GM21825 (cell line): ENCODE measurements at regions not wholly inside any gene's neighbourhood (a gene's known extent, or its start where the extent isn't known, plus 50 kb on each side); places are given as distances from the start of the nearest gene placed in this dataset.
A peak's percentile ranks its signal among the peaks of the same experiment; 100 is the strongest.
"Not testable (repeated sequence)": the region's sequence is repeated elsewhere in the genome, so short reads cannot be mapped to it uniquely, and the experiment has no call there.

Experiments
- ATAC-seq: cut with Tn5 transposase; IDR thresholded peaks from one replicate; pipeline ENCODE4 v1.9.1; 2021; ENCODE audit warnings: mild to moderate bottlenecking, moderate library complexity; ENCODE audit not compliant: unreplicated experiment

GRCh38 chr11:109965445-109965844 lies 127.7 kb upstream of the ZC3H12C start:
- not testable (repeated sequence) for ATAC-seq

DNA sequence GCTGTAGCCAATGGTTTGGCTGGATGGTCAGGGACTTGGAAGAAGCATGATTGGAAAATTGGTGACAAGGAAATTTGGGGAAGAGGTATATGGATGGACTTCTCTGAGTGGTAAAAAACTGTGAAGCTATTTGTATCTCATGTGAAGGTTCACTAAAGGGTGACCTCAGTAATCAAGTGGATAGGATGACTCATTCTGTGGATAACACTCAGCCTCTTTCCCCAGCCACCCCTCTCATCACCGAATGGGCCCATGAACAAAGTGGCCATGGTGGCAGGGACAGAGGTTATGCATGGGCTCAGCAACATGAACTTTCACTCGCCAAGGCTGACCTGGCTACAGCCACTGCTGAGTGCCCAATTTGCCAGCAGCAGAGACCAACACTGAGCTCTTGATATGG lies 127.3 kb upstream of the ZC3H12C start:
- ATAC-seq = not testable (repeated sequence)

- not testable (repeated sequence) for ATAC-seq
Observed at GRCh38 chr11:109967136-109967535, 126.1 kb upstream of the ZC3H12C start.

- no peak for ATAC-seq
Observed at GRCh38 chr11:109968299-109968698, 124.9 kb upstream of the ZC3H12C start.

DNA sequence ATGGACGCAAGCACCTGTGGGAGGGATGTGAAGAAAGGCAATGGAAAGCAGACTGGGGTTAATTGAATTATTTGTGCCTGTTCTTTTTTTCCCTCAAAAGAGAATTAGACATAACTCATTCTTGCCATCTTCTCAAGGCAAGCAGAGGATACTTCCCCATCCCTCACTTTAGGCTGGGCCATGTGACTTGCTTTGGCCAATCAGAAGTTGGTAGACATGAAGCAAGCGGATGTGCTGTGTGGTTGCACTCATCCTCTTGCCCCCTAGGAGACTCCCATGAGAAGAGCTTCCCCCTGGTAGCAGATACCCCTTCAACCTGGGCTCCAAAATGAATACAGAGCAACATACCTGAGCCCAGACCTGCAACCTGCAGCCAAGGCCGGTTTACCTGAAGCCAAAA lies 124.4 kb upstream of the ZC3H12C start:
- ATAC-seq = no peak

- ATAC-seq = peak; percentile 68
Observed at GRCh38 chr11:109970516-109971183, 122.5 kb upstream of the ZC3H12C start.

DNA sequence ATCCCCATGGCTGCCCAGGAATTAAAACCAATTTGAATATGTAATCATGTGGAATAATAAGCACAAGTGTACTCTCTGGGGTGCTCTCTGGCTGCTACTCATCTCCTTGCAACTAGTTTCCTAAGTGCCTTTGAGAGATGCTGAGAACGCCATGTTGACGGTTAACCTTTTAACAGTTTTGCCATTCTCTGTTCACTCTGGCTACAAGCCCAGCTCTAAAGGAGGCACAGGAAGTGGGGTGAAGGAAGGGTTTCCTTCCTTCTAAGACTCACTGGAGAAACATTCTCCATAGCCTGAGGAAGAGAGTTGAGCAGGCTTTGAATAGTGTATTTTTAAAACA lies 122.0 kb upstream of the ZC3H12C start:
- ATAC-seq = no peak

GRCh38 chr11:109972181-109972715 lies 120.9 kb upstream of the ZC3H12C start:
- ATAC-seq = peak; percentile 59

DNA sequence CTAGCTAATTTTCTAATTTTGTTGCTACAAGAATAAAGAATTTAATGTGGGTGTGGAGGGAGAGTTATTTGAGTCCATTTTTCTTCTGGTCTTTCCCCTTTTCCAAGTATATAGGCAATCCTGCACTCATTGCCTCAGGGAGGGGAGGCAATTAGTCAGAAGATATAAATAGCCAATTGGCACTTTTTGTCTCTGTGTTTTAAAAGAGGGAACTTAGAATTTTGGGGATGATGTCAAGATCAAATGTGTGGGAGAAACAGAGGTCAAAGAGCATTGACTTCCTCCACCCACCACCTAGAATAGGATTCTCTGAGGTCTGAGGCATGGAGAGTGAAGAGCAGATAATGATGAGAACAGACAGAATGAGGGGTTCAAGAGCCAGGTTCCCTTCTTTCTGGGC lies 120.3 kb upstream of the ZC3H12C start:
- no peak for ATAC-seq

- ATAC-seq = no peak
Observed at GRCh38 chr11:109973486-109973885, 119.7 kb upstream of the ZC3H12C start.

GRCh38 chr11:109974523-109974922 lies 118.7 kb upstream of the ZC3H12C start:
- ATAC-seq = no peak

DNA sequence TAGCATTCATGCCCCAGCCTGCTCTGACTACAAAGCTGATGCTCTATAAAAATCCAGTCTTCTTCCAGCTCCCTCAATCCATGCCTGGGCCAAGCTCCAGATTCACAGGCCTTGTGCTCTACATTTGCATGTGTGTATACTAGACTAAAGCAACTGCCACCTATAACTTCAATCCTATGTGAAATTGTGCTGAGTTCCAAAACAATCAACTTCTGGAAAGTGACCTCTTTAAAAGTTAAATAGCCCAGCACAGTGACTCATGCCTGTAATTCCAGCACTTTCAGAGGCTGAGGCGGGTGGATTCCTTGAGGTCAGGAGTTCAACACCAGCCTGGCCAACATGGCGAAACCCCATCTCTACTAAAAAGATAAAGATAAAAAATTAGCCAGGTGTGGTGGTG lies 114.3 kb upstream of the ZC3H12C start:
- ATAC-seq = no peak

DNA sequence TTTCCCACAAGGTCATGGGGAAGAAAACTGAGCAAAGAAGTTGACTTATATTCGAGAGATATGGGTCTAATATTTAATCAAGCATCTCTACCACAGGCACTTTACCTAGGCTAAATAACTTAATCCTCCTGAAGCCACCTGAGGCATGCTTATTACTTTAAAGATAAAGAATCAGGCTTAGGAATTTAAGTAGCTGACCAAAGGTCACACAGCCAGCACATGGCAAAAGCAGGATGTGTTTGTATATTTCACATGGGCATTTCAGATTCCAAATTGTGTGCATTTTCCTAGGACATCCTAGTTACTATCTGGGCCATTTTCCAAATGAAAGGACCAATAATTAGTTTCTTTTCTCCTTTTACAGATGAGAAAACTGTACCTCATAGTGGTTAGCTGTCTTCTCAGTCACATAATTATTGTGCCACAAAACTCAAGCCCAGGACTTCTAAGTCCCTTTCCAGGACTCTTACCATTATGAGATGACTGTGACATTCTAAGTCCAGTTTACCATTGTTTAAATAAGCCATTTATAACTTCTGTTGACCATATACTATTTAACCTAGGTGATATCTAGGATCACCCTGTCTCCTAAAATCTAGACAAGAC lies 112.1 kb upstream of the ZC3H12C start:
- no peak for ATAC-seq

GRCh38 chr11:109983358-109983757 lies 109.8 kb upstream of the ZC3H12C start:
- no peak for ATAC-seq

DNA sequence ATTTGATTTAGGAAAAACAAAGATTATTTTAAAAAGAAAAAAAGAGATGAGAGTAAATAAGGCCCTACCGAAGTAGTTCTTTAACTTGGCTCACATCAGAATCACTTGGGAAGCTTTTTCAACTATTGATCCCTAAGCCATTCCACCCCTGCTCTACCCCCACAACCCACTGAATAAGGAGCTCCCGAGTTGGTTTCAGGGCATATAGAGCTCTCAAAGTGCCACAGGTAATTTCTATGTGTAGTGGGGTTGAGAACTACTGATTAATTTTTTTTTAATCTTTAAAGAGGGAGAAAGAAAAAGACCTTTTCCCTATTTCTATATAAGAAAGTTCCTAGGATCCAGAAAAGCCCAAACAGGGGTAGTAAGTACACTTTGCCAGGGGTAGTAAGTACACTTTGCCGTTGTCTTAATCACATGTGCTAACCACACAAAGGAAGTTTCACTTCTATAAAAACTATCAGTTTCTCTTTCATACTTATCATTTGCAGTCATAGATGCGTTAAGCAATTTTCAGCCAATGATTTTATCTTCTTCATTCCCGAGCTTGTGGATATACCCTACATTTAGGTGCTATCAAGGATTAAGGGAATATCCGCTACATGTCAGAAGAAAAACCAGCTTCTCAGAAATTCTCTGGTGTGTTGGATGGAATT lies 108.4 kb upstream of the ZC3H12C start:
- peak; percentile 95 for ATAC-seq

DNA sequence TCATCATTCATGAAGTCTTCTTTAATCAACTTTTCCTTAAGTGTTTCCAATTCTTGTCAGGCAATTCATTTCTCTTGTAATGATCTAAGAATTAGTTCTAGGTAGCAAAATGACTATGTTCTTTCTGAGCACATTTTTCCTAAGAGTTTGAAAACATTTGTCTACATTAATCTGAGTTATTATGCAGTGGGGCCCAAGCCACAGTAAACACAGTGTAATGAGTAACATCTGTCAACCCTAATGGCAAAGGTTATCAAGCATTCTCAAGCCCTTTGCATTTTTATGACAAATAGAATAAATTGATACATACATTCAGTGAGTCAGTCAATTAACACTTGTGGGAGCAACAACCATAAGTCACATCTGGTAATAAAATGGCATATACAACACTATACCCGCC lies 106.7 kb upstream of the ZC3H12C start:
- ATAC-seq = no peak

DNA sequence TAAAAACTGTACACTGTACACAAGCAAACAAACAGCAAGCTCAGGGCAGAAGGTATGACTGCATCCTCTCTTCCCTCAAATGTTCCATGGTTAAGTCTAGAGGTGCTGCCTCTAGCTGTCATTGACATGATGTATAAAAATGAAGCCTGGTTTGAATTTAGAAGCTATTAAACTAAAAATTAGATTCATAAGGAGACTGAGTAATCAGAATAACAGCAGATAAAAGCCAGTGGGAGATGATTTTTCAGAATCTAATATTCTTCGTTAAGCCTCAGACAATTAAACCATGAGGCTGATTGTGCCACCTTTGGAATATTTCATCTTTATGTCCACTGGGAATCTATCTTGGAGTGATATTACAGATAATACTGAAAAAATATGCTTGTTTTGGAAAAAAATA lies 101.4 kb upstream of the ZC3H12C start:
- ATAC-seq = no peak

GRCh38 chr11:109993786-109994185 lies 99.4 kb upstream of the ZC3H12C start:
- no peak for ATAC-seq

DNA sequence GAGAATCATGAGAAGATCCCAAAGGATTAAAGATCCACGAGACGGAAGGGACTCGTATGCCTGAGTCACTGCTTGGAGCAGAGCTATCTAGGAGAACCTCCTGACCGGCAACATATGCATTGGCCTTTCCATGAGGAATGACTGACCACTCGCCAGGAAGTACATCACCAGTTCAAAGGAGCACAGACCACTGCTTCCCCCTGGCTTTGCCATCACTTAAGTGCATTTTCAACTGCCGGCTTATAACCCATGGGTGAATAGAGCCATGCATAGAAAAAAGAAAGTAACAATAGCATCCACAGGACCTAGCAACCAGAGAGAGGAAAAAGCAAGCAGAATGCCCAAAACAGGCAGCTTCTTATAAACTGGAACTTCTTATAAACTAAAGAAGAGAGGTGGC lies 98.3 kb upstream of the ZC3H12C start:
- no peak for ATAC-seq

DNA sequence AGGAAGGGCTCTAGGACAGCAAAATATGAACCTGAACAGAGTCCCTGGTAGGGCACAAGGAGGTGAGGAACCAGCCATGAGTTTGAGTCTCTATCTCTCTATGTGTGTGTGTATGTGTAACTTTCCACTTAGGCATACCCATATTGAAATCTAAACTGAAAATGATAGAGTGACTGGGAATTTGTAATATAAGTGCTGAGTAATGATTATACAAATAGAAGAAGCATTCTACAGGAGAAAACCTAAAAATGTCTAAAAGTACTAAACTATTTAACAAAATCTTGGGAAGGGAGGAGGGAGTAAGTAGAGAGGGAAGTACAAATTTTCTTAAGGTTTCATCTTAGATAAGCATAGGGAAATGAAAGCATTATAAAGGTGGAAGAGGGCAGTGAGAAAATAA lies 97.1 kb upstream of the ZC3H12C start:
- no peak for ATAC-seq

DNA sequence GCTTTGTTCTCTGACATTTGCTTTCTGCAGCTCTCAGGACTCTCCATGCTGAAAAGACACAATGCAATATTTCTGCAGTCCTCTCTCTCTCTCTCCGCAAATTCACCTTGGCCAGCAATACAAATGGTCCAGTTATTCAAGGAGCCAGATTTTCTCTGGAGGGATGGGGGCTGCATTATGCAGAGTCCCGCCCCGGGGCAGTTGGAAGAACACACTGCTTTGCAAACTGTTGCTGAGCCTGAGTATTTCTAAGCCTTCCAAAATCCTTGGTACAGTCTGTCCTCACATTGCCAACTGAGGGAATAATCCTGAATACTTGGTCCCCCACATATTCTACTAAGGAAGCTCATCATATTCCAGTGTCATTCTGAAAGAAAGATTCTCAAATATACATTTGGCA lies 94.3 kb upstream of the ZC3H12C start:
- no peak for ATAC-seq

- peak; percentile 98 for ATAC-seq
Observed at GRCh38 chr11:110000031-110000502, 93.1 kb upstream of the ZC3H12C start.
